ENCODE measurements at regions not wholly inside any gene's neighbourhood (a gene's known extent, or its start where the extent isn't known, plus 50 kb on each side); places are given as distances from the start of the nearest gene placed in this dataset.
A peak's percentile ranks its signal among the peaks of the same experiment; 100 is the strongest.

DNA sequence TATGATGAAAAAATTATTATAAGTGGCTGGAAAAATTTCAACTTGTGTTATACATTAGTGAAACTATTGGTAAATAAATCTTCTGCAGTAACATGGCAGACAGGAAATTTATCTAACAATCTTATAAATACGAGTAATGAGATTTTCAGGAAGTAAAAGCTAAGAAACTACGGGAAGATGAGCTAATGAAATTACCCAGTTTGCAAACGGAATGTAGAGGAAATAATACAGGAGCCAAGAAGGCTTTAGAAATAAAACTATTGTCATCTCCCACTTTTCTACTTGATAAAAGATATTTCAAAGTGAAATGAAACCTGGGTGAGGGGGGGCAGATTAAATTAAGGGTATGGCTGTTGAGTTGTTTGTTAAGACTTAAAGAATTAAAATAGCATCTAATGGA is 332.5 kb upstream of the SORCS1 start:
- no peak for DNase-seq

DNA sequence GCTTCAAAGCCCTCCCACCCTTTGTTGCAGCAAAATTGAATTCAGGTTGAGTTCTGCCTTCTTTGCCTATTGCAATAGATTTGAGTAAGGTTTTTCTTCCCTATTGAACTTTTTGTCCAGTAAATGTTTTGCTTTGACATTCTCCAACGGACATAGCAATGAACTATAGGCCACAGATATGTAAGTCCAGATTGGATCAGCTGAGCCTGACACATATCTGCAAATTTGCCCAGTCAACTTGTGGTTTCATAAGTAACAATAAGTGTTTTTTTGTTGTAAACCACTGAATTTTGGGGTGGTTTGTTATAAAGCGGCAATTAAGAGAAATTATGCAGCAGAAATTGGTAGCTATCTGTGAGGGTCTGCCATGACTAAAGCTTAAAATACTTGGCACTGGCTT is 332.1 kb upstream of the SORCS1 start:
- no peak for DNase-seq

DNA sequence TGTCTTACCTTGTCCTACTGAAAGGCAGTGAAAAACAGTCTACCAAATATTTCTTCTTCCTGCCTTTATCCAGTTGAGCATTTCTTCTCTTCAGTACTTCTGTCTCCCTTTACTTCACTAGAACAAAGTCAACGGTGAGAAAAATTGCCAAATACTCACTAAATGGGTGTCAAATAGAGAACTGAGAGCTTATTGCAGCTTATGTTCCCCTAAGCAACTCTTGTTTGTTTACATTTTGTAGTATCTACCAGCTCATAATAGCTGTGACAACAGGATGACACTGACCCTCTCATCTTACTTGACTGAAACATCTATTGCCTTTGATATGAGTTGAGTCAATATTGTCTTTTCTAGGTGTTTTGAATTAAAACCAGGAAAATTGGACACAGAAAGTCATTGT is 327.9 kb upstream of the SORCS1 start:
- DNase-seq = no peak

DNA sequence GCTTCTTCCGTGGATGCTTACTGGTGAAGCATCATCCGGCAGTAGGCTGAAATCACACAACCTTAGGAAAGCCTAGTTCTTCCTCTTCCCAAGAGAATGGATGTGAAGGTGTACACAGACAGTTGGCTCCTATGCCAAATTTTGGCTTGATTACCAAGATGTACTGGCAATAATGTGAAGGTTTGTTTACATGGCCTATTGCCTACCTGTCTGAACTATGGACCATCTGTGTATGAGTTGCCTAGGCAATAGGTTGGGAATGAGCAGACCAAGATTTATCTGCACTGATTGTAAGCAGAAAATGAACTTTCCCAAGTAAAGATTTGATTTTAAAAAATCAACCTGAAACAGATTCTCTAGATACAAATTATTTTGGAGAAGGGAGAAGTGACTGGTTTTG is 325.9 kb upstream of the SORCS1 start:
- DNase-seq = no peak

DNA sequence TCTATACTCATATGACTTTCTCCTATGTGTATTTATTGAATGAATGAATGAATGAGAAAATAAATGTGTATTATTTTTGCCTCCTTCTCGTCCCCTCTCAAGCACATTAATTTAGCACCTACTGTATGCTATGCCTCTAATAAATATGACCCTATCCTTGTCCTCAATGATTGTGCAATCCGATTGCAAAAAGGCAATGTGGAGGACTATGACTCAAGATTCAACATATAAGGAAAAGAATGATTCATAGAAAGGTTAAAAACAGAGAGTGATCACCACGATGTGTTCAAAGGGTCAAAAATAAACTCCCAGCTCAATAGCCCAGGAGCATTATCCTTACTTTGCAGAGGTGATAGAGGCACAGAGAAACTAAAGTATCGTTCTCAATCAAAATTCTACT is 322.8 kb upstream of the SORCS1 start:
- no peak for DNase-seq

DNA sequence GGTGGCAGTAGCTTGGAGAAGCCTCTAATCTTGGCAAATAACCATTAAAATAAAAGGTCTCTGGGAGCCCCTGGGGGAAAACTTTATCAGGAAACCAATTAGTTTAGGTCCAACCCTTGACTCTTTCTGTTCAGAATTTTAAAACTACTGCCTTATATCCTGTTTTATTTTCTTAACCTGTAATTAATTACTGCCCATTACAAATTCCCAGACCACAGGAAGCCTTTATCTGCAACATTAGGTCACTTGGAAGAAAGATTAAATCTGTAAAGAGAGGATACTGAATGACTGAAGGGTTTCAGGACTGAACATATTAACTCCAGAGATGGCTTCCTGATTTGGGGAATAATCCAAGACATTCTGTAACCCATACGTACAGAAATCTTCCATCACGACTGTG is 320.5 kb upstream of the SORCS1 start:
- DNase-seq = no peak

DNA sequence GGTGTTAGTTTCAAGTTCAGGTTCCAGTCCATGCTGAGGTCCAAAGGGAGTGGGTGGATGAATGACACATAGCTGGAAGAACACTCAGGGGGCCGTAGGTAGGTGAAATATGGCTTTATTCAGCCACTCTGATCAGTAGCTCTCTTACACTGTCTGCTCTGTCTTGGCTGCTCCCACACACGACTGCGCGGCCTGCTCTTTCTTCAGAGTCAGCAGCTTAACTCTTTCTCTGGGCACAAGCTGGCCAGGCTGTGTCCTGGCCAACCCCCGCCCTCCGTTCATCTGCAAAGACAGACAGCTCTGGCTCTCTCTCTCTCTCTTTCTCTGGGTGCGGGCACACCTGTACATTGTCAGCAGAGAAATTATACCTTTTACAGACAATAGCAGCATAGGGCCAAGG is 317.4 kb upstream of the SORCS1 start:
- no peak for DNase-seq

DNA sequence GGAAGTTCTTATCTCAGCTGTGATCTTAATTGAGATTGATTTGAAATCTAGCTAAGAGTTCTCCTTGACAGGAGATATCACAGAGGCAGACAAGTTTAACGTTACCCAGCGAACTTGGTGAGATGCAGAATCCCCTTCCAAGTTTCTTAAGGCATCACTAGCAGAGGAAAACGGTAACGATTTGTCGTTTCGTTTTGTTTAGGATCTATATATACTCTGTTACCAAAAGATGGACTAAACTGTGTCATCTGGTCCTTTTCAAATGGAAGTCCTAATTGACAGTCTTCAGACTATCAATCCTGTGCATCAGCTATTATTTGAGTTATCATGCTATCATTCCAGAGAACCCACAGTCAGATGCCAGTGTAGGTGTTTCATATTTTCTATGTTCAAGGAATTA is 316.7 kb upstream of the SORCS1 start:
- DNase-seq = no peak

DNA sequence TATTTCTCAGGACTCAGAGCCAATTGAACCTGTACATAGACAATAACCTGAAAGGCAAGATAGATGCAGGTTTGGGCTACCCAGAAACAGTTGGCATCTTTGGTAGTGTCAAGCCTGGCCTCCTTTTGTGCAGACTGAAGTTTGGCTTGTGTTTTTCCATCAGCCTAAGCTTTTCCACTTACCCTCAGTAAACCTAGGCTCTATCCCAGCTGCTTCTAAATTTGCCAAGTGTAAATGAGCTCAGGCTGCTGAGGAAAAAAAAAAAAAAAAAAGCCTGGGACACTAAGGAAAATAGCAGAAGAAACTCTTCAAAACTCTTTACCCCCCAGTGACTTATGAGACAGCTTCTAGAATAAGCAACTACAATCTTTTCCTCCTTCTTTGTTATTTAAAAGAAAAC is 316.3 kb upstream of the SORCS1 start:
- DNase-seq = peak; percentile 35

DNA sequence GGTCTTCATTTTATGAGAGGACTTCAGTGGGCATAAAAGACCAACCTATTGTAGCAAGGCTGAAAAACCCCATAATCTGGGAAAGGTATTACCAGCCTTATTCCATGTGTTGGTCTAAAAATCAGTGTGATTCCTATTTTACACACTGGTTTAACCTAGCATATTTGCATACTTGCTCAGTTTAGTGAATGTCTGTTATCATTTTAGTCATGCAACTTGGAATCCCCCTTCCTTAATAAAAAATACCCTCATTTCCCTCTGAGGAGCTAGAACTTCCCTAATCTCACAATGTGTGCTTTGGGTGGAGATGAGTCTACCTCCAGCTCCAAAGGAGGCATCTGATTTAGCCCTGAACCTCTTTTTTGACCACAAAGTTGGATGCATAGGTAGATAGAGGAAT is 312.8 kb upstream of the SORCS1 start:
- no peak for DNase-seq

DNA sequence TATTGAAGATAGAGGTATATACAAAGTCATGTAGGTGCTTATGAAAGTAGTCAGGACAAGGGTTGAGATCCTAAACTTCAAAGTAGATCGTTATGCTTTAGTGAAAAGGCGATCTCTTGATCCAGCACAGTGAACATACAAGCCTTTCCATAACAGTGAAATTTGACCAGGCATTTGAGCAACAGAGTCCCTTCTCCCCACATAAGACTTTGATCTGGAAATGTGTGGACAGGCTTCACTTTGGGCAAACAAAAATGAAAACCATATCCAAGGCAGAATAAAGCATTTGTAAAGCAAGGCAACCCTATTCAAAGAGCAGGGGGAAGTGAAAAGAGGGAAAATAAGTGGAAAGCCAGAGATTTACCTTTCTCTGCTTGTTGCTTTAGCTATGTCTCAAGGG is 311.9 kb upstream of the SORCS1 start:
- DNase-seq = no peak

DNA sequence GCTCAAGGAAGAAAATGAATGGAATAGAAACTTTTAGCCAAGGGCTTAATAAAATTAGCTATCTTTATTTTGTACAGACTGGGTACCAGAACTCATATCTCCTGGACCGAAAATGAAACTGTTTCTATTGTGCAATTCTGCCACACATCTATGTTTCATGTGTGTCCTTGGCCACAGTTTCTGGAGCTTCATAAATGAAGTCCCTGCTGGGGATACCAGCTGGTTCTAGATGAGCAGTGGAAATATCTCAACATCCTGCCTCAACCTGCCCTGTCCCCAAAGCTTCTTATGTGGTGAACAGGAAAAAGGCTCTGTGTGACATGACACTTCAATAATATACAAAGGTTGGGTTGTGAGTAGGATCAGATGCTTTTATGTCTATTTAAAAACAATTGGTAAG is 310.1 kb upstream of the SORCS1 start:
- no peak for DNase-seq

DNA sequence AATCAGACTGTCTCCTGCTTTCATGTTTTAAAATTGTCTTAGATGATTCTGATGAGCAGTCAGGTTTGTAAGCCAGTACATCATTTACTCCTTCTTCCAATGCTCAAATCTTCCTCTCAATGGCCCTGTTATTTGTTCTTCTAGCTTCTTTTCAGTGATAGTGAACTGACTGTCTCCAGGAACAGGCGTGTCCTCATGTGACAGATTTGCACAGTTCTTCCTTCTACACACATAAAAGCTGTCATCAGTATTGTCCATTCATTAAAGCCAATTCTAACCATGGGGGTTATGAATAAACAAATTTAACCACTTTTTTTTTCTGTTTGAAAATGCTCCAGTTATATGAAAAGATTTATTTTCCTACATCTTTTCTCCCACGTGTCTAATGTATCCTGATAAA is 308.7 kb upstream of the SORCS1 start:
- no peak for DNase-seq

DNA sequence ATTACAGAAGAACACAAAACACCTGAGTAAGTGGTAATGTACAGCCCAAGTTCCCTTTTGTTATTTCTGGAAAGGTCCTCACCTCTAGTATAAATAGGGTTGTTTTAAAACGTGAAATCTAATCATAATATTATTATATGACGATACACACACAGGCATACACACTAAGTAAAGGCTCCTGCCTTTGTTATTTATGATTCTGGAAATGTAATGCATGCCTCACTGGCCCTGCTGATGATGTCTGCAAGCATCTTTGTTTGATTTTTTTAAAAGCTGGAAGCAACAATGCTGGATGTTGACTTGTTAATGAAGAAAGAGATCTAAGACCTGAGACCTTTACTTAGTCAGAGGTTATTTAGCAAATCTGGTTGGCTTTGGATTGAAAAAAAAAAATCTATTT is 307.4 kb upstream of the SORCS1 start:
- DNase-seq = no peak

DNA sequence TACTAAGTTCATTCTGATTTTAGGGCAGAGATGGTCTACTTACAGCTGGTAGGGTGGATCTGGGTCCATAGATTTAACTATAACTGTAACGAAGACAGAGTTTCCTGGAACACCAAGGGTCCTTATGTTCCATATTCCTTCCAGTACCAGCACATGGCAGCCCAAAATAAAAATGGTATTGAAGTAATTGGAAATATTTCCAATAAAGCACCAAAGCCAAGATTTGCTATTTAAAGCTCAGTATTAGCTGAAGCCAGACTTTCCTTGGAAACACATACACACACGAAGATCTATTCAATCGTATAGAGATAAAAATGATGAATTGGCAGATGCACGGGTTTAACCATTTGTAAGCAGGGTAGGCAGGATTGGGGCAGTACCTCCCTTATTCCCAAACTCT is 289.1 kb upstream of the SORCS1 start:
- no peak for DNase-seq

DNA sequence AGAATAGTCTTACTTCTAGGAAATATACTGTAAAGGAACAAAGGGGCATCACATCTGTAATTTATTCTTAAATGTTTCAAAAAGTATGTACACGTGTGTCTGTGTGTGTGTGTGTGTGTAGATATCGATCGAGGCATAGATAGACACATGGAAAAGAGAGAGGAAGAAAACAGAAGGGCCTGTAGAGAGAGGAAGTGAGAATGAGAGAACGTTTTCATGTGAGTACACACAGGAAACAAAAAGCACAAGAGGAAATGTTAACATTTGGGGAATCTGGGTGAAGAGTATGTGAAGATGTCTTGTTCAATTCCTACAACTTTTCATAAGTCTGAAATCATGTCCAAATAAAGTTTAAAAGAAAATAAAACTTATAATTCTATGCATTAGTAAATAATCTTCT is 286.5 kb upstream of the SORCS1 start:
- DNase-seq = no peak

DNA sequence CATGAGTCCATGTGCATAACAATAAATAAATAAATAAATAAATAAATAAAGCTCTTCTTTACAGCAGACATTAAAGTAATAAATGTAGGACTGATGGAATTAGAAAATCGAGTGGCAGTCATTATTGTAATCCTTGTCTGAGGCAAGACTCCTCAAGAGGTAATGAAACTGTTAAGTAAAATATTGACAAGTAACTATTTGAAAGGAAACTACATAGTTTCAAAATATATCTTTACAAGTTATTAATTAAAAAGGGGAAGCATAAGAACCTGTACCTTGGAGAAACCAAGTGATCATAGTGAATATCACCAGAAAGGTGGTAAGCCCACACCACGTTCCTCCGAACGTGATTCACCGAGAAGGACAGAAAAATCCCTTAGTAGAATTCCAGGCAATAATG is 285.6 kb upstream of the SORCS1 start:
- no peak for DNase-seq

DNA sequence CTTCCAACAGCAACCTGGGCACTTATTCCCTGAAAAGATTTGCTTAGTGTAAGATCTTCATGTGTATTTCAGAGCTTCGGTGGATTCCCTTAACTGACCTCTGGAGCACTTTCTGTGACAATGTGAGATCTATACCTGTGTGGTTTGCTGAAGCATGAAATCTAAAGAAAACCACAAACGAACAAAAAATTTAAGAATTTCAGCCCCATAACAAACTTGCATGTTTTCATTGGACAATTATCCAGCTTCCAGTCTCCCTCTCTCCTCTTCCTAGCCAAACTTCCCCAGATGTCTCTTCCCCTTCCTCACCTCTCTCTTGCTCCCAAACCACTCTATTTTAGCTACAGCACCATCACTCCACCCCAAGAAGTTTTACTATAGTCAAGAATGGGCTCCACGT is 279.9 kb upstream of the SORCS1 start:
- DNase-seq = no peak

DNA sequence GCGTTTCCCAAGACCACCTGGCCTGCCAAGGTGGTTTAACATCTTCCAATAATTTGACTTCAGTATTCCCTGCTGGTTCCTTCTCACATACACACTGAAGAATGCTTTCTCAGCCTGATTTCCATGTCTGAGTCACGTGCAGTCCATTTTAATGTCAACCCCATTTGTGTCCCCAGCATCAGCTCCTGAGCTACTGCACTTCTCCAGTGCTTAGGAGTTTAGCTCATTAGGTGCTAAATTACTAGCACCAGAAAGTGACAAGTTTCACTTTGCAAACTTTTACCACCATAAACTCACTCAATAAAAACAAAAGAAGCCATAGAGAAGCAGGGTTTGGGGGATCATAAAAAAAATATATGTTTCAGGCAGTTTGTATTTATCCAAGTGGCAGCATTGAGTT is 279.3 kb upstream of the SORCS1 start:
- no peak for DNase-seq

DNA sequence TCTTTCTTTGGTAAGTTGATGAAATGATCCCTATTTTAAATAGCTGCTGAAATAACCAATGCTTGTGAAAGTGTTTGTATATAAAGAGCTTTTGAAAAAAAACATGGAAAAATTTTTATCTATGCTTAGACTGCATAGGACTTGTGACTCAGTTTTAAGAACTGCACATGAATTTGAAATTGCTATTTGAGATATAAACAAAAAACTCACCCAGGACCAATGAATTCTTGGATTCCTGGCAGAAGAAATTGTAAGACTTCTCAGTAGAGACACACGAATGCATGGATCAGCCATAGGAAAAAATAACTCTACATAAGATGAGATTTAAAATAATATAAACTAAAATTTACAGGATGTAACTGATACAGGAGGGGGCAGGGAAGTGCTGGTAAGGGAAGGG is 278.8 kb upstream of the SORCS1 start:
- DNase-seq = no peak

DNA sequence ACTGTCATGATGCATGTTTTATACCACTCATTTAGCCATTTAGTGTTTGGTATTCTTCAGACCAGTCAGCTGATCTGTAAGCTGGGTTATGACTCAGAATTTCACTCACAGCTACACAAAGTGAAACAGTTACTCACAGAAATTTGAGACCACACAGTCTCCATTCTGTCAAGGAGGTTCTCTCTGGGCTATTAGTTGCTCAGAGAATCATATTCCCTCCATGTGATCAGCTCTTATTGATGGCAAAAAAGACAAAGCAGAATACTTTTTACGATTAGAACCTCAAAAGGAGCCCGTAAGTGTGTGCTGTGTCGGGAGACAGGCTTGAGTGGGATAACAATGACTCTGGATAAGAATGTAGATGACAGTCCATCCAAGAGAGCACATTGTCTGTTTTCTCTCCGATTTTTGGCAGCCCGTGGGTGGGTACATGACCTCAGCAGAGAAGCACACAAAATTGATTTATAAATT is 277.6 kb upstream of the SORCS1 start:
- DNase-seq = no peak

DNA sequence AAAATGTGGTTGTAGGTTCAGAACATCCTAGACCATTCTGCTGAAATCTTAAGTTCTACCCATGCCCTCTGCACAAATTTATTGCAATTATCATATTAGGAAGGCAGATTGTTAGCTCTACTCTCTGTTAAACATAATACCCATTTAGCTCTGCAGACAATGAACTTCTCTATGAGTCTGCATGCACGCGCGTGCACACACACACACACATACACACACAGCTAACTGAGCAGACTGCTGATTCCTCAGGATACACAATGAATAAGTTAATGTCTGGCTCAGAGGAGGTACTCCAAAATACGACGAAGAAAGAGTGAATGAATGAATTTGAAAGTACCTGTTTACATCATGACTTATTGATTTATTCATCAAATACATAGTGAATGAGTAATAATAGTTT is 276.2 kb upstream of the SORCS1 start:
- no peak for DNase-seq

DNA sequence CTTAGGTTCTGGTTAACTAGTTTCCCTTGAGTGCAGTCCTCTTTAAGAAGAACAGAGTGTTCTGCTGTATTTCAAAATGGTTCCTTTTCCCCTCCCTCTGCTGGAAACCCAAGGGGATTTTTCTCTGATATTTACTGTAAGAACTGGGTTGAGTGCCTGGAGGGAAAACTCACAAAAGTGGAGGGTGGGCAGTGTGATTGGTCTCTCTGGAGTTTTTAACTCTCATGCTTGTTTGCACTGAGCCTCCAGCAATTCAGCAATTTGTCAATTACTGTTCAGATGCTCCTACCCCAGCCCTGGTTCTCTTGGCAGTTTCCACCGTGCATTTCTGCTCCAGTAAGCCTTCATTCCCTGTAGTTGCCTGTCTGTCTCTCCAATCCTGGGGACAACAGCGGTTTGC is 273.4 kb upstream of the SORCS1 start:
- no peak for DNase-seq

DNA sequence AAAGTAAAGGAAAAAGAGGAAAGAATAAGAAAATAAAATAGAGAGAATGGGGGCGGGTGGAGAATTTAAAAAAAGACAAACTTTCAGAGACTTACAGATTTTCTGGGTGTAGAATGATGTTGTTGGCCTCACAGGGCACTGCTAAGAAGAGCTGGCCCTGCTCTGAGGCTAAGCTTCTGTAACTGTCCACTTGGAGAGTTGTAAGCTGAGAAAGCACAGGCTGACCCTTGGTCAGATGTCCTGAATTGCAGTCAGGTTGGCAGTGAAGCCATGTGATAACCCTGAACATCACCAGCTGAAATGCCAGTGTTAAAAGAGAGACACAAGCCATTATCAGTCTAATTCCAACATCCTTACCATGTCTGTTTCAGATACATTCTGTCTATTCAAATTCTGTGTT is 272.1 kb upstream of the SORCS1 start:
- DNase-seq = no peak

DNA sequence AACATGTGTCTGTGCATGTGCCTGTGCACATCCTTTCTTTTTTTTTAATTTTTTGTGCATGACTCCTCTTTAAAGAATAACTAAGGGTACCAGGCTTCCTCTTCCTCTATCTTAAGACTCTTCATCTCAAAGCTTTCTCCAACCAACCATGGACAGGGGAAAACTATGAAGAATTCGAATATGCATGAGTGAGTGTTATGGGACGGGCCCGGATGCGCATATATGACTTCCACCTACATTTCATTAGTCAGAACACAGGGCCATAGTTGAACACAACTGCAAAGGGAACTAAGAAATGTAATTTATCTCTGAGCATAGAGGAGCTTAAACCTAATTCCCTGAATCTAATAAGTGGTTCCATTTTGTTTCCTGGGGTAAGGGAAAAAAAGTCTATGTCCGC is 270.3 kb upstream of the SORCS1 start:
- DNase-seq = no peak

DNA sequence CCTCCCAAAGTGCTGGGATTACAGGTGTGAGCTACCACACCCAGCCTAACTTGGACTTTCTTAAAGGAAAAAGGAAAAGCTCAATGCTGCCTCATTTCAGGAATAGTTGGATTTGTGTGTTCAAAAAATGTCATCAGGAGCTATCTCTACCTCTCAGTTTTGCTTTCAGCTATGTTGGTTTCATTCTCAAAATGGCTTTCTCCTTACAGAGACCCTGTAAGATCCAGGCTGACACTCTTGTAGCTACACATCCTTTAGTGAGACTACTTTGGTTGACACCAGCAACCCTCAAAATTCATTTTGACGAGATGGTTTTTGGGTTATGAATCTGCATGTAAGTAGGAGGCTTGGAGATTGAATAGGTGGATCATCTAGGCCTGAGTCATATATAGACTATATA is 269.7 kb upstream of the SORCS1 start:
- no peak for DNase-seq
